Nephron (organoid): ENCODE measurements at regions not wholly inside any gene's neighbourhood (a gene's known extent, or its start where the extent isn't known, plus 50 kb on each side); places are given as distances from the start of the nearest gene placed in this dataset.
"Not testable (repeated sequence)": the region's sequence is repeated elsewhere in the genome, so short reads cannot be mapped to it uniquely, and the experiment has no call there.

Experiments
- H3K27ac Mint-ChIP-seq, 3 experiments: 2 replicates each; pipeline ENCODE4 v1.8.0; 2020; ENCODE audit warnings: mixed read lengths in 3 of 3, mild to moderate bottlenecking in 2 of 3, moderate library complexity in 1 of 3
- H3K27me3 Mint-ChIP-seq: 2 replicates; pipeline ENCODE4 v1.8.0; 2021; ENCODE audit warnings: low read depth, mild to moderate bottlenecking, moderate library complexity, mixed read lengths
- H3K36me3 Mint-ChIP-seq: 2 replicates; pipeline ENCODE4 v1.8.0; 2020; ENCODE audit warnings: low read depth, mixed read lengths
- H3K4me1 Mint-ChIP-seq: 2 replicates; pipeline ENCODE4 v1.8.0; 2020; ENCODE audit warnings: mixed read lengths
- H3K4me3 Mint-ChIP-seq, 3 experiments: 2 replicates each; pipeline ENCODE4 v1.8.0; 2020; ENCODE audit warnings: mild to moderate bottlenecking in 3 of 3, mixed read lengths in 3 of 3, moderate library complexity in 2 of 3
- H3K9me3 Mint-ChIP-seq: 2 replicates; pipeline ENCODE4 v1.8.0; 2020; ENCODE audit warnings: mixed read lengths
- CTCF ChIP-seq, 3 experiments: fragments of 200-600 bp; sonication (generic); IDR thresholded peaks; one replicate each; pipeline ENCODE4 v1.5.0; 2021; ENCODE audit warnings: antibody characterized with exemption in 3 of 3; ENCODE audit not compliant: unreplicated experiment in 3 of 3

- H3K4me1 Mint-ChIP-seq: no peaks in the 10 kb centered on the region
- no peak overlapping the region for H3K4me3 Mint-ChIP-seq
- no peak for TF ChIP-seq CTCF (IDR thresholded peaks at IDR 0.05; ENCODE audit: unreplicated experiment in 3 of 3)
- H3K9me3 Mint-ChIP-seq: peaks cover 64% of the 10 kb centered on the region
- H3K27ac Mint-ChIP-seq: no peak overlapping the region
- peaks cover 5% of the 10 kb centered on the region for H3K36me3 Mint-ChIP-seq
- H3K27me3 Mint-ChIP-seq: no peaks in the 10 kb centered on the region
Observed at GRCh38 chr14:106599209-106599608, 1072.8 kb downstream of the TMEM121 start.

- no peak for TF ChIP-seq CTCF (IDR thresholded peaks at IDR 0.05; ENCODE audit: unreplicated experiment in 3 of 3)
- H3K27ac Mint-ChIP-seq: no peak overlapping the region
- no peak overlapping the region for H3K4me3 Mint-ChIP-seq
- no peaks in the 10 kb centered on the region for H3K36me3 Mint-ChIP-seq
- H3K4me1 Mint-ChIP-seq: no peaks in the 10 kb centered on the region
- H3K27me3 Mint-ChIP-seq: no peaks in the 10 kb centered on the region
- peaks cover 71% of the 10 kb centered on the region for H3K9me3 Mint-ChIP-seq
Observed at GRCh38 chr14:106605548-106606448, 1079.4 kb downstream of the TMEM121 start.

- no peaks in the 10 kb centered on the region for H3K4me1 Mint-ChIP-seq
- peaks cover 63% of the 10 kb centered on the region for H3K9me3 Mint-ChIP-seq
- TF ChIP-seq CTCF (IDR thresholded peaks at IDR 0.05; ENCODE audit: unreplicated experiment in 3 of 3): no peak
- no peaks in the 10 kb centered on the region for H3K36me3 Mint-ChIP-seq
- no peaks in the 10 kb centered on the region for H3K27me3 Mint-ChIP-seq
- no peak overlapping the region for H3K4me3 Mint-ChIP-seq
- H3K27ac Mint-ChIP-seq: no peak overlapping the region
Observed at GRCh38 chr14:106606936-106607335, 1080.6 kb downstream of the TMEM121 start.

GRCh38 chr14:106610691-106611090, 1084.3 kb downstream of the TMEM121 start:
- Mint-ChIP-seq H3K4me1 (no peaks in the 10 kb centered on the region), H3K9me3 (peaks cover 52% of the 10 kb centered on the region), H3K27ac (no peak overlapping the region), H3K27me3 (no peaks in the 10 kb centered on the region), H3K4me3 (no peak overlapping the region), H3K36me3 (peaks cover 3% of the 10 kb centered on the region)
- no peak for TF ChIP-seq CTCF (IDR thresholded peaks at IDR 0.05; ENCODE audit: unreplicated experiment in 3 of 3)

GRCh38 chr14:106613256-106613655, 1086.9 kb downstream of the TMEM121 start:
- Mint-ChIP-seq H3K36me3 (peaks cover 7% of the 10 kb centered on the region), H3K27ac (no peak overlapping the region), H3K4me3 (no peak overlapping the region), H3K9me3 (peaks cover 44% of the 10 kb centered on the region), H3K4me1 (no peaks in the 10 kb centered on the region), H3K27me3 (no peaks in the 10 kb centered on the region)
- no peak for TF ChIP-seq CTCF (IDR thresholded peaks at IDR 0.05; ENCODE audit: unreplicated experiment in 3 of 3)

GRCh38 chr14:106618471-106618951, 1092.1 kb downstream of the TMEM121 start:
- H3K27ac Mint-ChIP-seq, H3K27me3 Mint-ChIP-seq, H3K36me3 Mint-ChIP-seq, H3K4me3 Mint-ChIP-seq, H3K4me1 Mint-ChIP-seq: not testable (repeated sequence)
- H3K9me3 Mint-ChIP-seq: peaks cover 58% of the 10 kb centered on the region
